GM18499 (cell line): ENCODE measurements at regions not wholly inside any gene's neighbourhood (a gene's known extent, or its start where the extent isn't known, plus 50 kb on each side); places are given as distances from the start of the nearest gene placed in this dataset.
"Not testable (repeated sequence)": the region's sequence is repeated elsewhere in the genome, so short reads cannot be mapped to it uniquely, and the experiment has no call there.

Source experiments
- ATAC-seq: cut with Tn5 transposase; IDR thresholded peaks from one replicate; pipeline ENCODE4 v1.9.1; 2021; ENCODE audit warnings: moderate number of reproducible peaks; ENCODE audit not compliant: insufficient read depth, unreplicated experiment

DNA sequence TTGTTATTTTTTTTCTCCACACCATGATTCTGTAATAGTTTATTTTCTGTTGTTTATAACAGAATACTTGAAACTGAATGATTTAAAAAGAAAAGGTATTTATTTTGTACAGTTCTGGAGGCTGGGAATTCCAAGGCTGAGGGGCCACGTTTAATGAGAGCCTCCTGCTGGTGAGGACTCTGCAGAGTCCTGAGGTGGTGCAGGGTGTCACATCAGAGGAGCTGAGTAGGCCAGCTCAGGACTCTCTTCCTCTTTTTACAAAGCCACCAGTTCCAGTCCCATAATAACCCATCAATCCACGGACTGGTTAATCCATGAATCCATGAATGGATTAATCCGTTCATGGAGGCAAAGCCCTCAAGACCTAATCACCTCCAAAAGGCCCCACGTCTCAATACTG lies 71.6 kb downstream of the TFAP2A start:
- no peak for ATAC-seq

DNA sequence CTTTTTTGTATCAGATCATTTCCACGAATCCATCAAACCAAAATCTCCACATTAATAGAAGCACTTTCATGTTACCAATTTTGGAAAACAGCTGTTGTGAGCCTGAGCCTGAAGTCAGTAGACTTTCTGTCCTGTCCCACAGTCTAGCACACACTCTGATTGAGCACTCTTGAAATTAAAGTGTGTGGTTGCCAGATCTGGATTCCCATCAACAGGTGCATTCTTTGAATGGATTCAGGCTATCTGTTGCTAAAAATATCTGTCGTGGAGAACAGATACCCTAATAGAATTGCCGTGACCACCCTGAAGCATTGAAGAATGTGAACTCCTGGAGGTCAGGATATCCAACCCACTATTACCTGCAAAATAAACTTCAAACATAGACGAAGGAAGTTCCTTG lies 73.3 kb downstream of the TFAP2A start:
- no peak for ATAC-seq

DNA sequence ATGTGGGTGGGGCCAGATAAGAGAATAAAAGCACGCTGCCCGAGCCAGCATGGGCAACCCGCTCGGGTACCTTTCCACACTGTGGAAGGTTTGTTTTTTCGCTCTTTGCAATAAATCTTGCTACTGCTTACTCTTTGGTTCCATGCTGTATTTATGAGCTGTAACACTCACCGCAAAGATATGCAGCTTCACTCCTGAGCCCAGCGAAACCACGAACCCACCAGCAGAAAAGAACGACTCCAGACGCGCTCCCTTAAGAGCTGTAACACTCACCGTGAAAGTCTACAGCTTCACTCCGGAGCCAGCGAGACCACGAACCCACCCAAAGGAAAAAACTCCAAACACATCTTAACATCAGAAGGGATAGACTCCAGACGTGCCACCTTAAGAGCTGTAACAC lies 76.7 kb downstream of the TFAP2A start:
- no peak for ATAC-seq

GRCh38 chr6:10337376-10337775 lies 77.5 kb downstream of the TFAP2A start:
- not testable (repeated sequence) for ATAC-seq

DNA sequence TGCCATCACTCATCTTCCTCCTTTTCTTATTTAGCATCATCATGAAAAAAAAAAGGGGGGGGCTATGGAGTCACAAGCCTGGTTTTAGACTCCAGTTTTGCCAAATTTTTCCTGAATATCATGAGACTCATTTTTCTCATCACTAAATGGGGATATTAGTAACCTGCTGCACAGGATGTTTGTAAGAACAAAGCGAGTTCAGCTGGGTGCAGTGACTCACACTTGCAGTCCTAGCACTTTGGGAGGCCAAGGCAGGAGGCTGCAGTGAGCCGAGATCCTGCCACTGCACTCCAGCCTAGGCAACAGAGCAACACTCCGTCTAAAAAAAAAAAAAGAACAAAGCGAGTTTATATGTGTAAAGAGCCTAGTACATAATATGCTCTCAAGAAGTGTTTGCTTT lies 82.8 kb downstream of the TFAP2A start:
- no peak for ATAC-seq

GRCh38 chr6:10331334-10331968 lies 83.4 kb downstream of the TFAP2A start:
- no peak for ATAC-seq

GRCh38 chr6:10330515-10330914 lies 84.4 kb downstream of the TFAP2A start:
- ATAC-seq, result no peak

DNA sequence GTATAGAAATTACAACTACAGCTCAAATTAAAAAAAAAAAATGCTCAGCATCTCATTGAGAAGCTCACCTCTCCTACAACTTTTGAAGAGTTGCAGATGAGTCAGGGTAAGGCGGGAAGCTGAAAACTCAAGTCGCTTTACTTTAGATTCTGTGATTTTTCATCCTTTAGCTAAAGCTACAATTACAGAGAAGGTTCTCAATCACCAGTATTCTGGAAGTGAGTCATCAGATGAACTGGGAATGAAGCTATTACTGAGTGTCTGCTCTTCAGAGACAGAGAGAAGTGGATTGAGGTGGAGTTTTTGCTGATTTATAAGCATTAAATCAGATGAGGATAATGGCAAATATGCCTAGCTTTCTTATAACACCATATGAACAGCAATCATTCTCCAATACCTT lies 91.9 kb downstream of the TFAP2A start:
- no peak for ATAC-seq

GRCh38 chr6:10320291-10320690 lies 94.6 kb downstream of the TFAP2A start:
- ATAC-seq, result no peak

GRCh38 chr6:10316373-10316721 lies 98.5 kb downstream of the TFAP2A start:
- ATAC-seq, result no peak

DNA sequence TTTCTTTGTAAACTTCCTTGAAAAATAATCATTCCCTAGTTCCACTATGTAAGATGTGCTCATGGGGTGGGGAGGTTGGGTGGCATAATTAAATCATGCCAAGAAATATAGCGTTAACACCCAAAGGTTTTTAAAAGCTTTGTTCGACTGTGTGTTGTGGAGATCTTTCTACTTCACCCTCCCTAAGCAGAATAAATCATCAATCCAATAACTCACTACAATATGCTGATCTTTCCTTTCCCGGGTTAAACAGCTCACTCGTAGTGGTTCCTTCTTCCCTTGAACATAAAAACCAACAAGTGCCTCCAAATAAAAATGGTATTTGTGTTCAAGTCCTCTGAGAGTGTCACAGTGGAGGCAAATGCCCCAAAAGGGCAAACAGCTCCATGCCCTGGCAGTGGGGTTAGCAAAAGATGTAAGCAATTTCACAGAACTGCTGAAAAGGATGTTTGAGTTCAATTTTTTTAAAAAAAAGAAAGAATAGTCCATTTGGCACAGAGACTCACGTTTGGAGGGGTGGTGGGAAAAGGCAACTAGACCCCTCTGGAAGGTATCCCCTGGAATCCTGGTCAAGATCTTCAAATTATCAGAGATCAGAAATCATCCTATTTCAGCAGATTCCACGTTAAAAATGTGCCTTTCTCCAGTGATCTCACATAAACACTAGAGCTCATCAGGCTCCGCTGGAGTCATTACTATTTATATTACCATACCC lies 99.1 kb downstream of the TFAP2A start:
- no peak for ATAC-seq

DNA sequence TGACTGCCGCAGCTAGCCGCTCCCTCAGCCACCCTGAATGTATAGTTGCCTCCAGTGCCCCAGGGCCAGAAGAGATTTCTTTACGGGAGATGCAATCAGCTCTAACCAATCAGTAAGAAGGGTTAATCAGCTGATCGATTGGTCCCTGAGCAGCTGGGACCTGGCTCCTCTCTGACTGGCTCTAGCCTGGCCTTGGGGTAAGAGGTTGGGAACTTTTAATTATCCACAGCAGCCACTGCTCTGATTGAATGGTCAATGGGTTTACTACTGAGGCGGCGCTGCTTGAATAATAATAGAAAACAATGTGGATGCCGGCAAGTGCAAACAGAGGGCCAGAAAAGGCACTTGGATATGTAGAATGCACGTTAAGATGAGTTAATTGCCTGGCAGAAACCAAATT lies 99.8 kb downstream of the TFAP2A start:
- no peak for ATAC-seq

DNA sequence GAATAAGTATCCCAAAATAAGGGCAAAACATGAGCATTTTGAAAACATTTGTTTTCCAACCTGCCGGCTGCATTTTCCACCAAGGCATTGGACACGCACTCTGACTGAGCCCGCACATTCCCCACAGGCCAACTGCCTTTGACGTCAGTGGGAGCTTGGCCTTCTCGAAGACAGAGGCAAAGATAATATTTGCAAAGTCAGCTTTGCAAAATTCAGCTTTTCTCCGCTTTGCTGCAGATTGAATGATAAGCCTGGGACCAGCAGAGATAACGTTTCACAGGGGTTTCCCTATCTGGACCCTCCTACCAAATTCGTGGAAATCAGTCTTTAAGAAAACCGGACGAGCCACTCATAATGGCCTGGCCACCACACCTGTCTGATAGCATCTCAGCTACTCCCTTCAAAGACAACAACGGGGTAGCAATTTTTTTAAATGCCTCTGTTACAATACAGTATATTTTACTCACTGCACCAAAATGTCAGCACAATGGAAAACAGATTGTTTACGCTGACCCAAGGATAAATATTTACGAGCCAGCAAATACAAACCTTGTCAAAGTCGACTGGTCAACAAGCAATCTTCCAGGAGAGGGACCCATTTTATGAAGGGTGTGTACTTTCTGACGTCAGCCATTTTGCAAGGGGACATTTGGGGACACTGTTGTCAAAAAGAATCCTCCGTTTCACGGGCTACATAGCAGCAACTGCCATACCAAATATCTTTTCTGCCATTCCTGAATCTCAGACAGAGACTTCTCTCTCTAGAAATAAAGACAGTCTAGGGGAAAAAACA lies 100.5 kb downstream of the TFAP2A start:
- ATAC-seq, result no peak

DNA sequence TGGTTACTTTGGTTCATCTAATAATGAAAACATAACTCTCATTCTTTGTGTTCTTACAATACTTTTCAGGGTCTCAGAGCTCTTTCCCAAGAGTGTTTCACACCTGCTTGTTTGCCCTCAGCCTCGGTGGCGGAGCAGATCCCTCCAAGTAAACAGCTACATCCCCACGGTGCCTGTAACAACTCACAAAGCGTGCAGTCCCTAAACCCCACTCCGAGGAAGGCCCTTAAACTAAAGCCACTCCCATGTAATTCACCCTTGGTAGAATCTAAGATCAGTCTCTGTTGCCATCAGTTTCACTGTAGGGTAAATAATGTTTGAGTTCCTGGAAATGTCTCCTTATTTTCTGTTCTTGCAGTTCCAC lies 101.1 kb downstream of the TFAP2A start:
- ATAC-seq, result no peak

GRCh38 chr6:10312445-10312844 lies 102.4 kb downstream of the TFAP2A start:
- ATAC-seq, result no peak

GRCh38 chr6:10311546-10312405 lies 103.1 kb downstream of the TFAP2A start:
- not testable (repeated sequence) for ATAC-seq

GRCh38 chr6:10310826-10311225 lies 104.0 kb downstream of the TFAP2A start:
- no peak for ATAC-seq

DNA sequence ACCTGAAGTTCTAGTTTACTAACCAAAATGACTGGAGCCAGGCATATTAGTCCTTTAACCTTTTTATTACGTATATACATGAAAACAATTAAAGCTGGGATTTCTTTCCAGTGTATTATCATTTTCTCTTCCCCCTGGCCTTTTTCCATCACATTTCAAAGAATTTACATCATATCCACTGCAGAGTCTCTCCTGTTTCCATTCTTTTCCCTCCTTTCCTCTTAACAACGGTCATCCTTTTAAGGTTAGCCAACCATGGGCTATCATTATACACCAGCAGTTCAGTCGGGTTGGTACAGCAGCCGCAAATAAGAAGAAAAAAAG lies 104.6 kb downstream of the TFAP2A start:
- no peak for ATAC-seq

DNA sequence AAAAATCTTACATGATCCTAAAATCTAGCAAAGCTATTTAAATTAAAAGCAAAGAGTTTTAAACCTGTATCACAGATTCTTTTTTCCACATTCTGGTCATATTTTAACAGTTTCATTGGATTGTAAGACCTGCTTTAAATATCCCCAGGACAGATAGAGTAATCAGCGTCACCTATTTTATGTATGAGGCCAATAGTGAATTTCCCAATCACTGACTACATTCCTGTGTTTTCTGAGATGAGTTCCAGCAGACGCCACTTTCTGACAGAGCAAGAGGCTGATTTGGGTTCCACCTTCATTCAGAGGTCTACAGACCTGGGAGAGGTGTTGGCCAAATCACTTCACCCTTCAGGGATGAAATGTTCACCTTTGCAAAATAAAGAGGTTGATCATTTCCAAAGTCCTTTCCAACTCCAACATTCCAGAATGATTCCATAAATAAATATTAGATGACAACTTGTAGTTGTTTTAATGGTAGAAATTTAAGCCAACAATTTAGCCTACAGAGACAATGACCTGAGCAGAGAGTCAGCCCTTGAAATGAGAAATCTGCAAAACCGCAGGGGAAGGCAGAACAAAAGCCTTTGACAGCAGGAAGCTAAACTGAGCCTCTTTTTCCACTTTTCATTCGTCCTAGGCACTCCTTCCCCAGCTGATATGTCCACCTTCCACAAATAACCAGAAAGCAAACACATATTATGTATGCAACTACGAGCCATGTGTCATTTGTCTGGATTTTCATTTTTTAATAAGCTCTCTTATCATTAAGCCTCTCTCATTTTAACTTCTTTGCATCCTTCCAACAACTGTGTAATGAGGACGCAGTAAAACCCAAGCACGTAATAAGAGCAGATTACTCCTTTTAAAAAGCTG lies 105.2 kb downstream of the TFAP2A start:
- ATAC-seq, result no peak

- ATAC-seq, result no peak
These were observed 107.4 kb downstream of the TFAP2A start for GRCh38 chr6:10307476-10307875.
